ENCODE measurements at regions not wholly inside any gene's neighbourhood (a gene's known extent, or its start where the extent isn't known, plus 50 kb on each side); places are given as distances from the start of the nearest gene placed in this dataset.

DNA sequence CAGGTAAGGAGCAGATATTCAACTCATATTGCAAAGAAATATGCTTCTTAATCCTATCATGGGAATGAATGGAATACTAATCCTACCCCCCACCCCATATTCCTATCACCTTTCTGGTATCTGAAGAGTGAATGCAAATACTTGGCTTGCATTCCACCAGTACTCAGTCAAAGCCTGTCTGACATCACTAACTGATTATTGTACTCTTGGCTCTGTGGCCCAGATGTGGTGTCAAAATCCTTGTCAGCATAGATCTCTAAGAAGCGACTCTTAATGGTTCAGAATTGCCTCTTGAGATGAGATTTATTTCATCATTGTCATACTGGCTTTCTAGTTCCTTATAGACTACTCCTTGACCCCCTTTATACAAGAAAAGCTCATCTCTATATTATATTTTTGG is 604.6 kb downstream of the ADGRL2 start:
- intact Hi-C loops (cut with DNase I, micrococcal nuclease) = no loop called here
- H3K27me3 Mint-ChIP-seq = no peaks in the 10 kb centered on the region
- Histone ChIP-seq H3K27ac (ENCODE audit: low read depth in 1 of 2, low read length in 2 of 2) (no peak overlapping the region), H3K27me3 (ENCODE audit: control insufficient read depth in 1 of 2, insufficient read depth in 2 of 2, low read length in 2 of 2) (no peaks in the 10 kb centered on the region), H3K4me3 (ENCODE audit: low read length) (no peak overlapping the region), H3K36me3 (ENCODE audit: insufficient read depth, low read length) (no peaks in the 10 kb centered on the region), H3K4me1 (ENCODE audit: insufficient read depth, low read length) (no peaks in the 10 kb centered on the region), H3K9me3 (ENCODE audit: control insufficient read depth in 1 of 2, insufficient read depth in 1 of 2, low read length in 2 of 2) (peaks cover 0 to 4% of the 10 kb centered on the region in 2 experiments)
- H3K4me1 Mint-ChIP-seq (ENCODE audit: low read depth) = no peaks in the 10 kb centered on the region
- H3K9me3 Mint-ChIP-seq = no peaks in the 10 kb centered on the region
- TF ChIP-seq, protein P1, sequence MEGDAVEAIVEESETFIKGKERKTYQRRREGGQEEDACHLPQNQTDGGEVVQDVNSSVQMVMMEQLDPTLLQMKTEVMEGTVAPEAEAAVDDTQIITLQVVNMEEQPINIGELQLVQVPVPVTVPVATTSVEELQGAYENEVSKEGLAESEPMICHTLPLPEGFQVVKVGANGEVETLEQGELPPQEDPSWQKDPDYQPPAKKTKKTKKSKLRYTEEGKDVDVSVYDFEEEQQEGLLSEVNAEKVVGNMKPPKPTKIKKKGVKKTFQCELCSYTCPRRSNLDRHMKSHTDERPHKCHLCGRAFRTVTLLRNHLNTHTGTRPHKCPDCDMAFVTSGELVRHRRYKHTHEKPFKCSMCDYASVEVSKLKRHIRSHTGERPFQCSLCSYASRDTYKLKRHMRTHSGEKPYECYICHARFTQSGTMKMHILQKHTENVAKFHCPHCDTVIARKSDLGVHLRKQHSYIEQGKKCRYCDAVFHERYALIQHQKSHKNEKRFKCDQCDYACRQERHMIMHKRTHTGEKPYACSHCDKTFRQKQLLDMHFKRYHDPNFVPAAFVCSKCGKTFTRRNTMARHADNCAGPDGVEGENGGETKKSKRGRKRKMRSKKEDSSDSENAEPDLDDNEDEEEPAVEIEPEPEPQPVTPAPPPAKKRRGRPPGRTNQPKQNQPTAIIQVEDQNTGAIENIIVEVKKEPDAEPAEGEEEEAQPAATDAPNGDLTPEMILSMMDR (IDR thresholded peaks at IDR 0.05) = no peak
- ATAC-seq (ENCODE audit: poor library complexity) (no peak), DNase-seq (no peak)
- CTCF ChIA-PET = no interaction called here
- no peak overlapping the region for H3K4me3 Mint-ChIP-seq
- no peak overlapping the region for H3K27ac Mint-ChIP-seq
- H3K36me3 Mint-ChIP-seq (ENCODE audit: low read depth) = no peaks in the 10 kb centered on the region
- POLR2A ChIA-PET = no interaction called here

DNA sequence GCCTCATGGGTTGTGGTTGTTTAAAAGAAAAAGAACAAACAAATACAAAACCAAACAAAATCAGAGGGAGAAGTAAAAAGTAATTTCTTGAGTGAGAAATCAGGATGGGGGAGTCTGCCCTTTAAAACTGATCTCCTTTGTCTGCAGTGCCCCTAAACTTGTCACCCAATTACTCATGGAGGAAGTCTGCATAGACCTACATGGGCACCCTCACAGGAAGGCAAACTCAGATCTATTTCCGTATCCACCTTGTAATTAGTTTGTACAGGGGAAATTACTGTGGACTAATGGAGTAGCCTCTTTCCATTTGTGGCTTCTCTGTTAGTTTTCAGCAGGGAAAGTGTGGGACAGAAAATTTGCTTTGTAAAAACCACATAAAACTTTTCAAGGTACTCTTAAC is 600.4 kb downstream of the ADGRL2 start:
- no peaks in the 10 kb centered on the region for H3K4me1 ChIP-seq (ENCODE audit: insufficient read depth, low read length)
- H3K4me3 ChIP-seq (ENCODE audit: low read length) = no peak overlapping the region
- H3K27me3 ChIP-seq (ENCODE audit: control insufficient read depth in 1 of 2, insufficient read depth in 2 of 2, low read length in 2 of 2) = no peaks in the 10 kb centered on the region
- peaks cover 0 to 4% of the 10 kb centered on the region in 2 experiments for H3K9me3 ChIP-seq (ENCODE audit: control insufficient read depth in 1 of 2, insufficient read depth in 1 of 2, low read length in 2 of 2)
- H3K36me3 ChIP-seq (ENCODE audit: insufficient read depth, low read length) = no peaks in the 10 kb centered on the region
- POLR2A ChIA-PET = interaction anchor here (0.5 kb wide), 1 partner anchor 1233 kb away, joined by 3 read pairs; no protein-coding TSS in a partner anchor
- Mint-ChIP-seq H3K36me3 (ENCODE audit: low read depth) (no peaks in the 10 kb centered on the region), H3K27me3 (no peaks in the 10 kb centered on the region), H3K9me3 (peaks cover 3% of the 10 kb centered on the region), H3K27ac (no peak overlapping the region), H3K4me3 (no peak overlapping the region), H3K4me1 (ENCODE audit: low read depth) (no peaks in the 10 kb centered on the region)
- no peak for ATAC-seq (ENCODE audit: poor library complexity)
- TF ChIP-seq, protein P1 (IDR thresholded peaks at IDR 0.05) = no peak
- CTCF ChIA-PET = interaction anchor here (0.8 kb wide), 1 partner anchor 14 kb away, joined by 3 read pairs; no protein-coding TSS in a partner anchor
- intact Hi-C loops (cut with DNase I, micrococcal nuclease) = no loop called here
- DNase-seq = no peak
- H3K27ac ChIP-seq (ENCODE audit: low read depth in 1 of 2, low read length in 2 of 2) = no peak overlapping the region

DNA sequence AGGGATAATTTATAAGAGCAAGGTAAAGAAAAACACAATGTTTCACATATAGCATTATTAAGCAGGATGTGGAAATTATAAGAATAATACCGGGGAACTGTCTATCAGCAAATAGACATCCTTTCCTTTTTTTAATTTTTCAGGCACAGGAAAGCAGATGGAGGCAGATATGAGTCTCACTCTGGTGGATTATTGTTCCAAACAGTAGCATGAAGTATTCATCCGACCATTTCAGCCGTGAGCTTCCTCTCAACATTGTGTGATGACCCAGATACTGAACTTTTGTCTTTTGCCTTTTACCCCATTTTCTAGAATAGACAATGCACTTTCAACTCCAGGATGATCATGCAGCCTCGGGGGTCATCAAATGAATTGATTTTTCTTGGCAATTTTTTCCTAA is 599.8 kb downstream of the ADGRL2 start:
- no peak for DNase-seq

More for the DNA sequence above, 599.8 kb downstream of the ADGRL2 start:
- Mint-ChIP-seq H3K4me3 (no peak overlapping the region), H3K27ac (no peak overlapping the region), H3K4me1 (ENCODE audit: low read depth) (no peaks in the 10 kb centered on the region), H3K9me3 (peaks cover 3% of the 10 kb centered on the region), H3K27me3 (no peaks in the 10 kb centered on the region), H3K36me3 (ENCODE audit: low read depth) (no peaks in the 10 kb centered on the region)
- no peak overlapping the region for H3K4me3 ChIP-seq (ENCODE audit: low read length)
- peaks cover 0 to 4% of the 10 kb centered on the region in 2 experiments for H3K9me3 ChIP-seq (ENCODE audit: control insufficient read depth in 1 of 2, insufficient read depth in 1 of 2, low read length in 2 of 2)
- H3K27ac ChIP-seq (ENCODE audit: low read depth in 1 of 2, low read length in 2 of 2) = no peak overlapping the region
- no peaks in the 10 kb centered on the region for H3K36me3 ChIP-seq (ENCODE audit: insufficient read depth, low read length)
- ChIA-PET CTCF (no interaction called here), POLR2A (interaction anchor here (0.5 kb wide), 1 partner anchor 1232 kb away, joined by 3 read pairs; no protein-coding TSS in a partner anchor)
- intact Hi-C loops (cut with DNase I, micrococcal nuclease) = no loop called here
- TF ChIP-seq, protein P1 (IDR thresholded peaks at IDR 0.05) = no peak
- H3K4me1 ChIP-seq (ENCODE audit: insufficient read depth, low read length) = no peaks in the 10 kb centered on the region
- no peaks in the 10 kb centered on the region for H3K27me3 ChIP-seq (ENCODE audit: control insufficient read depth in 1 of 2, insufficient read depth in 2 of 2, low read length in 2 of 2)
- ATAC-seq (ENCODE audit: poor library complexity) = no peak
